MM.1S (cell line): ENCODE measurements at regions not wholly inside any gene's neighbourhood (a gene's known extent, or its start where the extent isn't known, plus 50 kb on each side); places are given as distances from the start of the nearest gene placed in this dataset.

ENCODE experiments used
- EZH2 ChIP-seq: fragments of 300-600 bp; sonication (generic); optimal IDR thresholded peaks from 2 replicates; pipeline ENCODE3; 2017; ENCODE audit warnings: low read depth, mild to moderate bottlenecking, antibody characterized with exemption, low read length, mixed read lengths
- TF ChIP-seq, protein P1 (sequence below): fragments of 300-600 bp; sonication (generic); IDR thresholded peaks from 2 replicates; pipeline ENCODE4 v1.5.1; 2016; ENCODE audit warnings: antibody characterized with exemption, low read length, mixed read lengths

GRCh38 chr7:145959981-145960380 lies 156.6 kb upstream of the CNTNAP2 start:
- TF ChIP-seq, protein P1, sequence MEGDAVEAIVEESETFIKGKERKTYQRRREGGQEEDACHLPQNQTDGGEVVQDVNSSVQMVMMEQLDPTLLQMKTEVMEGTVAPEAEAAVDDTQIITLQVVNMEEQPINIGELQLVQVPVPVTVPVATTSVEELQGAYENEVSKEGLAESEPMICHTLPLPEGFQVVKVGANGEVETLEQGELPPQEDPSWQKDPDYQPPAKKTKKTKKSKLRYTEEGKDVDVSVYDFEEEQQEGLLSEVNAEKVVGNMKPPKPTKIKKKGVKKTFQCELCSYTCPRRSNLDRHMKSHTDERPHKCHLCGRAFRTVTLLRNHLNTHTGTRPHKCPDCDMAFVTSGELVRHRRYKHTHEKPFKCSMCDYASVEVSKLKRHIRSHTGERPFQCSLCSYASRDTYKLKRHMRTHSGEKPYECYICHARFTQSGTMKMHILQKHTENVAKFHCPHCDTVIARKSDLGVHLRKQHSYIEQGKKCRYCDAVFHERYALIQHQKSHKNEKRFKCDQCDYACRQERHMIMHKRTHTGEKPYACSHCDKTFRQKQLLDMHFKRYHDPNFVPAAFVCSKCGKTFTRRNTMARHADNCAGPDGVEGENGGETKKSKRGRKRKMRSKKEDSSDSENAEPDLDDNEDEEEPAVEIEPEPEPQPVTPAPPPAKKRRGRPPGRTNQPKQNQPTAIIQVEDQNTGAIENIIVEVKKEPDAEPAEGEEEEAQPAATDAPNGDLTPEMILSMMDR = no peak
- no peak for TF ChIP-seq EZH2
